ENCODE measurements at regions not wholly inside any gene's neighbourhood (a gene's known extent, or its start where the extent isn't known, plus 50 kb on each side); places are given as distances from the start of the nearest gene placed in this dataset.

GRCh38 chr2:160927324-160927723 is 232.9 kb upstream of the TANK start:
- Histone ChIP-seq H3K36me3 (ENCODE audit: control insufficient read depth in 4 of 4, insufficient read depth in 4 of 4, low read length in 3 of 4) (no peaks in the 10 kb centered on the region), H3K9me3 (ENCODE audit: control extremely low read depth in 1 of 5, control insufficient read depth in 4 of 5, insufficient read depth in 2 of 5, low read depth in 1 of 5, low read length in 4 of 5) (no peaks in the 10 kb centered on the region), H3K4me3 (ENCODE audit: control insufficient read depth in 1 of 7, extremely low read depth in 1 of 7, insufficient read depth in 4 of 7, low read depth in 2 of 7, low read length in 6 of 7) (no peak overlapping the region), H3K27ac (ENCODE audit: insufficient read depth in 1 of 2, low read depth in 1 of 2, low read length in 2 of 2, poor library complexity in 1 of 2, severe bottlenecking in 2 of 2) (no peak overlapping the region), H3K27me3 (replicated peaks in 2 of 5; ENCODE audit: control insufficient read depth in 4 of 5, insufficient read depth in 5 of 5, low read length in 4 of 5) (no peaks in the 10 kb centered on the region), H3K4me1 (ENCODE audit: control extremely low read depth in 1 of 4, control insufficient read depth in 4 of 4, insufficient read depth in 4 of 4, low read length in 3 of 4) (peaks cover 0 to 7% (median 0%) of the 10 kb centered on the region in 4 experiments)
- ChIA-PET POLR2A (no interaction called here), CTCF (interaction anchor here (1.2 to 1.4 kb wide), 3 partner anchors 9 to 603 kb away, joined by 3 to 5 read pairs (median 4); no protein-coding TSS in a partner anchor)
- no CpG with 5 or more reads among the region's 2 CpGs for WGBS (ENCODE audit: insufficient coverage)
- no peak for DNase-seq

- POLR2A ChIA-PET: no interaction called here
- H3K9me3 ChIP-seq (ENCODE audit: control extremely low read depth in 1 of 5, control insufficient read depth in 4 of 5, insufficient read depth in 2 of 5, low read depth in 1 of 5, low read length in 4 of 5): no peaks in the 10 kb centered on the region
- H3K27me3 ChIP-seq (replicated peaks in 2 of 5; ENCODE audit: control insufficient read depth in 4 of 5, insufficient read depth in 5 of 5, low read length in 4 of 5): no peaks in the 10 kb centered on the region
- CTCF ChIA-PET: no interaction called here
- no peak overlapping the region for H3K4me3 ChIP-seq (ENCODE audit: control insufficient read depth in 1 of 7, extremely low read depth in 1 of 7, insufficient read depth in 4 of 7, low read depth in 2 of 7, low read length in 6 of 7)
- H3K36me3 ChIP-seq (ENCODE audit: control insufficient read depth in 4 of 4, insufficient read depth in 4 of 4, low read length in 3 of 4): no peaks in the 10 kb centered on the region
- H3K4me1 ChIP-seq (ENCODE audit: control extremely low read depth in 1 of 4, control insufficient read depth in 4 of 4, insufficient read depth in 4 of 4, low read length in 3 of 4): peaks cover 0 to 7% (median 0%) of the 10 kb centered on the region in 4 experiments
- no peak overlapping the region for H3K27ac ChIP-seq (ENCODE audit: insufficient read depth in 1 of 2, low read depth in 1 of 2, low read length in 2 of 2, poor library complexity in 1 of 2, severe bottlenecking in 2 of 2)
- no CpG with 5 or more reads among the region's 2 CpGs for WGBS (ENCODE audit: insufficient coverage)
- DNase-seq: no peak
These were observed 231.3 kb upstream of the TANK start for GRCh38 chr2:160928854-160929301.

GRCh38 chr2:160931531-160931930 is 228.7 kb upstream of the TANK start:
- Histone ChIP-seq H3K36me3 (ENCODE audit: control insufficient read depth in 4 of 4, insufficient read depth in 4 of 4, low read length in 3 of 4) (no peaks in the 10 kb centered on the region), H3K9me3 (ENCODE audit: control extremely low read depth in 1 of 5, control insufficient read depth in 4 of 5, insufficient read depth in 2 of 5, low read depth in 1 of 5, low read length in 4 of 5) (no peaks in the 10 kb centered on the region), H3K27ac (ENCODE audit: insufficient read depth in 1 of 2, low read depth in 1 of 2, low read length in 2 of 2, poor library complexity in 1 of 2, severe bottlenecking in 2 of 2) (no peak overlapping the region), H3K27me3 (replicated peaks in 2 of 5; ENCODE audit: control insufficient read depth in 4 of 5, insufficient read depth in 5 of 5, low read length in 4 of 5) (no peaks in the 10 kb centered on the region), H3K4me3 (ENCODE audit: control insufficient read depth in 1 of 7, extremely low read depth in 1 of 7, insufficient read depth in 4 of 7, low read depth in 2 of 7, low read length in 6 of 7) (no peak overlapping the region), H3K4me1 (ENCODE audit: control extremely low read depth in 1 of 4, control insufficient read depth in 4 of 4, insufficient read depth in 4 of 4, low read length in 3 of 4) (peaks cover 0 to 7% (median 0%) of the 10 kb centered on the region in 4 experiments)
- ChIA-PET CTCF (no interaction called here), POLR2A (no interaction called here)
- peak; percentile 13 to 87 (median 84) for DNase-seq
- WGBS (ENCODE audit: insufficient coverage): no CpG with 5 or more reads among the region's 6 CpGs

- 100% methylated on average over 2 of the region's 2 CpGs for WGBS (ENCODE audit: insufficient coverage)
- CTCF ChIA-PET: interaction anchor here (1.0 kb wide), 1 partner anchor 9 kb away, joined by 4 read pairs; no protein-coding TSS in a partner anchor
- no peaks in the 10 kb centered on the region for H3K9me3 ChIP-seq (ENCODE audit: control extremely low read depth in 1 of 5, control insufficient read depth in 4 of 5, insufficient read depth in 2 of 5, low read depth in 1 of 5, low read length in 4 of 5)
- H3K4me3 ChIP-seq (ENCODE audit: control insufficient read depth in 1 of 7, extremely low read depth in 1 of 7, insufficient read depth in 4 of 7, low read depth in 2 of 7, low read length in 6 of 7): no peak overlapping the region
- no peaks in the 10 kb centered on the region for H3K36me3 ChIP-seq (ENCODE audit: control insufficient read depth in 4 of 4, insufficient read depth in 4 of 4, low read length in 3 of 4)
- POLR2A ChIA-PET: no interaction called here
- H3K4me1 ChIP-seq (ENCODE audit: control extremely low read depth in 1 of 4, control insufficient read depth in 4 of 4, insufficient read depth in 4 of 4, low read length in 3 of 4): peaks cover 0 to 7% (median 0%) of the 10 kb centered on the region in 4 experiments
- no peak for DNase-seq
- H3K27me3 ChIP-seq (replicated peaks in 2 of 5; ENCODE audit: control insufficient read depth in 4 of 5, insufficient read depth in 5 of 5, low read length in 4 of 5): no peaks in the 10 kb centered on the region
- H3K27ac ChIP-seq (ENCODE audit: insufficient read depth in 1 of 2, low read depth in 1 of 2, low read length in 2 of 2, poor library complexity in 1 of 2, severe bottlenecking in 2 of 2): no peak overlapping the region
These were observed 227.3 kb upstream of the TANK start for GRCh38 chr2:160932960-160933359.

GRCh38 chr2:160934263-160934662 is 226.0 kb upstream of the TANK start:
- no CpG with 5 or more reads among the region's 4 CpGs for WGBS (ENCODE audit: insufficient coverage)
- no peaks in the 10 kb centered on the region for H3K27me3 ChIP-seq (replicated peaks in 2 of 5; ENCODE audit: control insufficient read depth in 4 of 5, insufficient read depth in 5 of 5, low read length in 4 of 5)
- peaks cover 0 to 6% (median 0%) of the 10 kb centered on the region in 4 experiments for H3K4me1 ChIP-seq (ENCODE audit: control extremely low read depth in 1 of 4, control insufficient read depth in 4 of 4, insufficient read depth in 4 of 4, low read length in 3 of 4)
- H3K9me3 ChIP-seq (ENCODE audit: control extremely low read depth in 1 of 5, control insufficient read depth in 4 of 5, insufficient read depth in 2 of 5, low read depth in 1 of 5, low read length in 4 of 5): no peaks in the 10 kb centered on the region
- no peaks in the 10 kb centered on the region for H3K36me3 ChIP-seq (ENCODE audit: control insufficient read depth in 4 of 4, insufficient read depth in 4 of 4, low read length in 3 of 4)
- no peak for DNase-seq
- no peak overlapping the region for H3K27ac ChIP-seq (ENCODE audit: insufficient read depth in 1 of 2, low read depth in 1 of 2, low read length in 2 of 2, poor library complexity in 1 of 2, severe bottlenecking in 2 of 2)
- ChIA-PET POLR2A (no interaction called here), CTCF (no interaction called here)
- no peak overlapping the region for H3K4me3 ChIP-seq (ENCODE audit: control insufficient read depth in 1 of 7, extremely low read depth in 1 of 7, insufficient read depth in 4 of 7, low read depth in 2 of 7, low read length in 6 of 7)

GRCh38 chr2:160934991-160935390 is 225.2 kb upstream of the TANK start:
- CTCF ChIA-PET: no interaction called here
- DNase-seq: no peak
- no peaks in the 10 kb centered on the region for H3K36me3 ChIP-seq (ENCODE audit: control insufficient read depth in 4 of 4, insufficient read depth in 4 of 4, low read length in 3 of 4)
- no peak overlapping the region for H3K27ac ChIP-seq (ENCODE audit: insufficient read depth in 1 of 2, low read depth in 1 of 2, low read length in 2 of 2, poor library complexity in 1 of 2, severe bottlenecking in 2 of 2)
- no CpG with 5 or more reads among the region's 2 CpGs for WGBS (ENCODE audit: insufficient coverage)
- H3K4me1 ChIP-seq (ENCODE audit: control extremely low read depth in 1 of 4, control insufficient read depth in 4 of 4, insufficient read depth in 4 of 4, low read length in 3 of 4): peaks cover 0 to 4% (median 0%) of the 10 kb centered on the region in 4 experiments
- no peaks in the 10 kb centered on the region for H3K9me3 ChIP-seq (ENCODE audit: control extremely low read depth in 1 of 5, control insufficient read depth in 4 of 5, insufficient read depth in 2 of 5, low read depth in 1 of 5, low read length in 4 of 5)
- POLR2A ChIA-PET: no interaction called here
- H3K27me3 ChIP-seq (replicated peaks in 2 of 5; ENCODE audit: control insufficient read depth in 4 of 5, insufficient read depth in 5 of 5, low read length in 4 of 5): no peaks in the 10 kb centered on the region
- no peak overlapping the region for H3K4me3 ChIP-seq (ENCODE audit: control insufficient read depth in 1 of 7, extremely low read depth in 1 of 7, insufficient read depth in 4 of 7, low read depth in 2 of 7, low read length in 6 of 7)

- no peaks in the 10 kb centered on the region for H3K27me3 ChIP-seq (replicated peaks in 2 of 5; ENCODE audit: control insufficient read depth in 4 of 5, insufficient read depth in 5 of 5, low read length in 4 of 5)
- H3K36me3 ChIP-seq (ENCODE audit: control insufficient read depth in 4 of 4, insufficient read depth in 4 of 4, low read length in 3 of 4): no peaks in the 10 kb centered on the region
- no peak overlapping the region for H3K27ac ChIP-seq (ENCODE audit: insufficient read depth in 1 of 2, low read depth in 1 of 2, low read length in 2 of 2, poor library complexity in 1 of 2, severe bottlenecking in 2 of 2)
- H3K4me3 ChIP-seq (ENCODE audit: control insufficient read depth in 1 of 7, extremely low read depth in 1 of 7, insufficient read depth in 4 of 7, low read depth in 2 of 7, low read length in 6 of 7): no peak overlapping the region
- no CpG with 5 or more reads among the region's 5 CpGs for whole genome bisulfite sequencing (ENCODE audit: insufficient coverage)
- H3K4me1 ChIP-seq (ENCODE audit: control extremely low read depth in 1 of 4, control insufficient read depth in 4 of 4, insufficient read depth in 4 of 4, low read length in 3 of 4): peaks cover 0 to 4% (median 0%) of the 10 kb centered on the region in 4 experiments
- ChIA-PET CTCF (no interaction called here), POLR2A (no interaction called here)
- no peak for DNase-seq
- no peaks in the 10 kb centered on the region for H3K9me3 ChIP-seq (ENCODE audit: control extremely low read depth in 1 of 5, control insufficient read depth in 4 of 5, insufficient read depth in 2 of 5, low read depth in 1 of 5, low read length in 4 of 5)
These were observed 224.0 kb upstream of the TANK start for GRCh38 chr2:160936044-160936806.

All from common myeloid progenitor, CD34-positive (primary cell).